ENCODE measurements at regions not wholly inside any gene's neighbourhood (a gene's known extent, or its start where the extent isn't known, plus 50 kb on each side); places are given as distances from the start of the nearest gene placed in this dataset.

GRCh38 chr5:121325930-121326329 is 525.8 kb upstream of the FTMT start:
- Histone ChIP-seq H4K8ac (ENCODE audit: low read depth in 2 of 2, low read length in 2 of 2) (no peak overlapping the region), H3K56ac (ENCODE audit: extremely low read depth, insufficient read depth, low read length) (no peak overlapping the region), H3K14ac (replicated peaks; ENCODE audit: low read depth, low read length) (no peak overlapping the region), H2AK9ac (replicated peaks; ENCODE audit: low read depth, low read length, poor library complexity) (no peak overlapping the region), H3K4me2 (ENCODE audit: low read depth, low read length) (no peak overlapping the region), H3K4ac (ENCODE audit: low read depth, low read length) (no peak overlapping the region), H2BK120ac (ENCODE audit: low read depth, low read length) (no peak overlapping the region), H3K4me3 (ENCODE audit: insufficient read depth, low read depth, low read length) (no peak overlapping the region), H3K27me3 (ENCODE audit: control insufficient read depth, insufficient read depth, low read length) (no peaks in the 10 kb centered on the region), H3K18ac (ENCODE audit: low read depth, low read length) (no peak overlapping the region), H3K9ac (ENCODE audit: low read depth, low read length) (no peak overlapping the region), H2AK5ac (ENCODE audit: low read depth, low read length) (no peak overlapping the region), H3K9me3 (ENCODE audit: control insufficient read depth, insufficient read depth, low read length) (no peaks in the 10 kb centered on the region), H2BK15ac (ENCODE audit: low read depth, low read length) (no peak overlapping the region), H4K91ac (ENCODE audit: insufficient read depth, low read depth, low read length) (no peak overlapping the region), H2BK5ac (ENCODE audit: low read depth, low read length, poor library complexity, severe bottlenecking) (no peak overlapping the region), H3K27ac (ENCODE audit: insufficient read depth, low read length) (no peak overlapping the region), H4K20me1 (ENCODE audit: insufficient read depth, low read length) (no peaks in the 10 kb centered on the region), H3K23ac (ENCODE audit: low read depth, low read length) (no peak overlapping the region), H3K36me3 (ENCODE audit: control insufficient read depth, insufficient read depth, low read length) (no peaks in the 10 kb centered on the region), H2AFZ (replicated peaks; ENCODE audit: low read length, poor library complexity) (no peak overlapping the region), H3K79me1 (ENCODE audit: low read depth in 1 of 2, low read length in 2 of 2) (no peaks in the 10 kb centered on the region), H3K4me1 (ENCODE audit: control insufficient read depth, insufficient read depth, low read length) (no peaks in the 10 kb centered on the region), H3K9me1 (ENCODE audit: insufficient read depth, low read length) (no peaks in the 10 kb centered on the region), H4K5ac (ENCODE audit: low read depth, low read length) (no peak overlapping the region), H2BK20ac (ENCODE audit: low read depth, low read length) (no peak overlapping the region)
- ATAC-seq (ENCODE audit: low read depth), result no peak
- DNase-seq, result no peak
- POLR2A ChIA-PET (ENCODE audit: unreplicated experiment), result no interaction called here
- BruUV-seq (replicated peaks), result no TSS peak
- in situ Hi-C loops (cut with MboI; ENCODE audit: low sequenced_read_pairs), result no loop called here
- dilution Hi-C loops (cut with HindIII; ENCODE audit: low sequenced_read_pairs, unreplicated experiment), result no loop called here
- no peak for TF ChIP-seq RAD21 (IDR thresholded peaks at IDR 0.05; ENCODE audit: low read length)
- no peak for TF ChIP-seq FOS (IDR thresholded peaks at IDR 0.05; ENCODE audit: low read depth, low read length)
- TF ChIP-seq RCOR1 (IDR thresholded peaks at IDR 0.05; ENCODE audit: insufficient replicate concordance, low read length), result no peak
- TF ChIP-seq BHLHE40 (IDR thresholded peaks at IDR 0.05; ENCODE audit: low read depth, low read length), result no peak
- TF ChIP-seq SMC3 (IDR thresholded peaks at IDR 0.05; ENCODE audit: low read depth, low read length), result no peak
- no peak for TF ChIP-seq CHD1 (IDR thresholded peaks at IDR 0.05; ENCODE audit: low read depth, low read length)
- TF ChIP-seq MXI1 (IDR thresholded peaks at IDR 0.05; ENCODE audit: borderline replicate concordance, low read depth, low read length), result no peak
- TF ChIP-seq RFX5 (IDR thresholded peaks at IDR 0.05; ENCODE audit: low read depth, low read length), result no peak
- no peak for TF ChIP-seq USF2 (IDR thresholded peaks at IDR 0.05; ENCODE audit: low read depth, low read length)
- no peak for TF ChIP-seq CTCF (conservative IDR thresholded peaks at IDR 0.05; ENCODE audit: low read depth, low read length)
- TF ChIP-seq CEBPB (IDR thresholded peaks at IDR 0.05; ENCODE audit: low read depth, low read length), result no peak
- TF ChIP-seq NFE2L2 (IDR thresholded peaks at IDR 0.05; ENCODE audit: low read depth, low read length), result no peak
- no peak for TF ChIP-seq MAFK (IDR thresholded peaks at IDR 0.05; ENCODE audit: low read depth, low read length)
- CTCF ChIA-PET, result no interaction called here
- intact Hi-C loops (cut with micrococcal nuclease), result no loop called here

Measured in IMR-90 (cell line).